ENCODE measurements at regions not wholly inside any gene's neighbourhood (a gene's known extent, or its start where the extent isn't known, plus 50 kb on each side); places are given as distances from the start of the nearest gene placed in this dataset.

GRCh38 chr16:79388396-79388795, 212.1 kb downstream of the MAF start:
- DNase-seq (ENCODE audit: low read depth, low spot score) (no peak), FAIRE-seq (no peak)
- TF ChIP-seq CTCF (optimal IDR thresholded peaks at IDR 0.05 in 1 of 3, IDR thresholded peaks at IDR 0.05 in 1 of 3, conservative IDR thresholded peaks at IDR 0.05 in 1 of 3; ENCODE audit: extremely low read depth in 1 of 3, insufficient read depth in 2 of 3, low read length in 3 of 3) (no peak), EZH2 (IDR thresholded peaks at IDR 0.05; ENCODE audit: low read length) (no peak)
- Histone ChIP-seq H3K27me3 (ENCODE audit: control insufficient read depth, extremely low read depth, insufficient read depth, low read length) (peaks cover 25% of the 10 kb centered on the region), H3K27ac (ENCODE audit: control insufficient read depth, insufficient read depth, low read length) (no peak overlapping the region), H2AFZ (ENCODE audit: control insufficient read depth, low read length) (no peak overlapping the region), H3K9me3 (ENCODE audit: control insufficient read depth, low read depth, low read length) (no peaks in the 10 kb centered on the region), H3K36me3 (ENCODE audit: control insufficient read depth in 2 of 2, extremely low read depth in 1 of 2, insufficient read depth in 2 of 2, low read length in 2 of 2) (no peaks in the 10 kb centered on the region), H3K4me1 (ENCODE audit: control insufficient read depth, extremely low read depth, insufficient read depth, low read length) (no peaks in the 10 kb centered on the region), H3K9ac (ENCODE audit: control insufficient read depth, extremely low read depth, insufficient read depth, low read length) (no peak overlapping the region), H3K4me3 (ENCODE audit: control insufficient read depth in 2 of 3, extremely low read depth in 1 of 3, insufficient read depth in 2 of 3, low read depth in 1 of 3, low read length in 3 of 3) (no peak overlapping the region), H3K4me2 (ENCODE audit: control insufficient read depth, extremely low read depth, insufficient read depth, low read depth, low read length) (no peak overlapping the region), H3K79me2 (ENCODE audit: control insufficient read depth, insufficient read depth, low read length) (no peaks in the 10 kb centered on the region), H4K20me1 (ENCODE audit: control insufficient read depth, extremely low read depth, insufficient read depth, low read length) (no peaks in the 10 kb centered on the region), H3K9me1 (ENCODE audit: control insufficient read depth, extremely low read depth, insufficient read depth, low read length) (no peaks in the 10 kb centered on the region)
- dilution Hi-C loops (cut with MboI; ENCODE audit: extremely low pct_ligation_motif_present, low sequenced_read_pairs) = no loop called here

GRCh38 chr16:79386299-79386698, 214.2 kb downstream of the MAF start:
- H3K4me2 ChIP-seq (ENCODE audit: control insufficient read depth, extremely low read depth, insufficient read depth, low read depth, low read length) = no peak overlapping the region
- H2AFZ ChIP-seq (ENCODE audit: control insufficient read depth, low read length) = no peak overlapping the region
- H3K4me3 ChIP-seq (ENCODE audit: control insufficient read depth in 2 of 3, extremely low read depth in 1 of 3, insufficient read depth in 2 of 3, low read depth in 1 of 3, low read length in 3 of 3) = no peak overlapping the region
- H3K4me1 ChIP-seq (ENCODE audit: control insufficient read depth, extremely low read depth, insufficient read depth, low read length) = peaks cover 3% of the 10 kb centered on the region
- no peaks in the 10 kb centered on the region for H3K36me3 ChIP-seq (ENCODE audit: control insufficient read depth in 2 of 2, extremely low read depth in 1 of 2, insufficient read depth in 2 of 2, low read length in 2 of 2)
- dilution Hi-C loops (cut with MboI; ENCODE audit: extremely low pct_ligation_motif_present, low sequenced_read_pairs) = no loop called here
- DNase-seq (ENCODE audit: low read depth, low spot score) (no peak), FAIRE-seq (no peak)
- no peaks in the 10 kb centered on the region for H4K20me1 ChIP-seq (ENCODE audit: control insufficient read depth, extremely low read depth, insufficient read depth, low read length)
- no peaks in the 10 kb centered on the region for H3K9me1 ChIP-seq (ENCODE audit: control insufficient read depth, extremely low read depth, insufficient read depth, low read length)
- no peak overlapping the region for H3K27ac ChIP-seq (ENCODE audit: control insufficient read depth, insufficient read depth, low read length)
- no peaks in the 10 kb centered on the region for H3K79me2 ChIP-seq (ENCODE audit: control insufficient read depth, insufficient read depth, low read length)
- TF ChIP-seq CTCF (optimal IDR thresholded peaks at IDR 0.05 in 1 of 3, IDR thresholded peaks at IDR 0.05 in 1 of 3, conservative IDR thresholded peaks at IDR 0.05 in 1 of 3; ENCODE audit: extremely low read depth in 1 of 3, insufficient read depth in 2 of 3, low read length in 3 of 3) = no peak
- H3K9ac ChIP-seq (ENCODE audit: control insufficient read depth, extremely low read depth, insufficient read depth, low read length) = no peak overlapping the region
- peaks cover 10% of the 10 kb centered on the region for H3K27me3 ChIP-seq (ENCODE audit: control insufficient read depth, extremely low read depth, insufficient read depth, low read length)
- H3K9me3 ChIP-seq (ENCODE audit: control insufficient read depth, low read depth, low read length) = no peaks in the 10 kb centered on the region

Measured in keratinocyte (primary cell).